Neutrophil (primary cell): ENCODE measurements at regions not wholly inside any gene's neighbourhood (a gene's known extent, or its start where the extent isn't known, plus 50 kb on each side); places are given as distances from the start of the nearest gene placed in this dataset.

Experiments
- H3K27ac ChIP-seq: fragments of 200-600 bp; sonication (generic); 2 replicates; pipeline ENCODE4 v1.5.1; 2016; ENCODE audit warnings: mild to moderate bottlenecking, moderate library complexity
- H3K27me3 ChIP-seq: fragments of 200-600 bp; sonication (generic); 2 replicates; pipeline ENCODE4 v1.6.0; 2016; ENCODE audit warnings: mild to moderate bottlenecking
- H3K36me3 ChIP-seq: fragments of 200-600 bp; sonication (generic); 2 replicates; pipeline ENCODE4 v1.5.1; 2017
- H3K4me1 ChIP-seq, 2 experiments: fragments of 200-600 bp in 1 of 2; sonication (generic) in 1 of 2; 1 replicate in 1 of 2; 2 replicates in 1 of 2; pipeline versions ENCODE4 v1.5.1 to v1.6.1; 2013 to 2016; ENCODE audit warnings: low read depth in 1 of 2, low read length in 1 of 2, mild to moderate bottlenecking in 1 of 2, moderate library complexity in 1 of 2; ENCODE audit not compliant: control insufficient read depth in 1 of 2, insufficient read depth in 1 of 2
- H3K4me3 ChIP-seq, 2 experiments: fragments of 200-600 bp in 1 of 2; sonication (generic) in 1 of 2; 1 replicate in 1 of 2; 2 replicates in 1 of 2; pipeline ENCODE4 v1.5.1; 2013 to 2016; ENCODE audit warnings: low read depth in 1 of 2, low read length in 1 of 2, mild to moderate bottlenecking in 1 of 2, moderate library complexity in 1 of 2
- H3K9me3 ChIP-seq: fragments of 200-600 bp; sonication (generic); 2 replicates; pipeline ENCODE4 v1.5.1; 2016
- CTCF ChIP-seq: fragments of 200-600 bp; sonication (generic); IDR thresholded peaks from 2 replicates; pipeline ENCODE4 v1.5.1; 2016; ENCODE audit warnings: antibody characterized with exemption

DNA sequence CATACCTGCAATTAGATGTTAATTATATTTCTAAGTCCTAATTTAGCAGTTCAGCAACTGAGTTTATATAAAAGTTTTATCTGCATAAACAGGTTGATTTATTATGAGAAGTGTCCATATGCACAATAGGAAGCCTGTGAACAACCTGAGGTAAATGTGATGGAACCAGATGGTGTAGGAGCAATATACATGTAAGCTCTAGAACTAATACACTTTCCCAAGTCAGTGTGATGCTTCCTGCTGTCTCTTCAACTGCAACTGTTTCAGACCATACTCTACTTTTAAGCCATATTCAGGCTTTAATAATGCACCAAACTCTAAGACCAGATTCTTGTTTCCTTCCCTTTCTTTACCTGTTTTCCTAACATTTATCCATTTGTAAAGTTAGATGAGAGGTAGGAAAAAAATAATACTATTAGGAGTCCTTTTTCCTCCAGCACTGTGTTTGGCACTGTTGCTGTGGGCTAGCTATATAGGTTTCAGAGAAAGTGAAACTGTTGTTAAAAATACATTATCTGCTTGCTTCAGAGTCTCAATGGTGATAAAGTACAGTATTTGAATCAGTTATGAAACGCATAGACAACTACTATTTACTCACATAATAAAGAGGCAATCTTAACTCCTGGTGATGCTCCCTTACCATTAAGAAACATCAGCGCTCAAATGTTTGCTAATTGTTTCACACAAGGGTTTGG lies 1009.3 kb downstream of the GRIK2 start:
- Histone ChIP-seq H3K9me3 (no peaks in the 10 kb centered on the region), H3K4me1 (no peaks in the 10 kb centered on the region)
- TF ChIP-seq CTCF: no peak

DNA sequence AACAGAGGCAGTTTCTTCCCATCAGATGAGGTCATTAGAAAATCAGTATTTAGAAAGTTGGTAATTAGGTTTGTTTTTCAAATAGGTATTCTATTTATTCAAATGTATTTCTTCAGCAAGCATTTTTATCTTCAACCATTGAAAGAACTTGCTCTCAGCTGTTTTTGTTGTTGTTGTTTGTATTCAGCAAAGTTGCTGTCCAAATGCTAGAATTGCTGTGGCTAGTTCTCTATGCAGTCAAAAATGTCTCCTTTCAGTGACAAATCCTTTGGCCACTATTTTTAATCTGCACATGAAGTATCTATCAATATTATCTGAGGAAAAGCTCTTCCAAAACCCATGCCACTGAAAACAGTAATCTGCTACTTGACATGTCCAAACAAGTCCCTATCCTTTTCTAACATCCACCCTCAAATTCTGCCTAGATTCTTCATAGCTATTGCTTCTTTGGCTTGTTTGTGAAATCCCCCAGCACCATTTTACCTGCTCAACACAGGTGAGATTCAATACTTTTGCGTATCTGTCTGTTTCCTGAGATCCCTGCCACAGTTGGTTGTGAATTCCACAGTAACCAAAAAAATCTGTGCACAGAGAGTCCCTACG lies 1005.4 kb downstream of the GRIK2 start:
- no peaks in the 10 kb centered on the region for H3K36me3 ChIP-seq
- H3K9me3 ChIP-seq: no peaks in the 10 kb centered on the region
- no peak overlapping the region for H3K27ac ChIP-seq
- no peaks in the 10 kb centered on the region for H3K27me3 ChIP-seq
- TF ChIP-seq CTCF: no peak
- no peaks in the 10 kb centered on the region for H3K4me1 ChIP-seq
- H3K4me3 ChIP-seq: no peak overlapping the region

More for the DNA sequence above, 1009.3 kb downstream of the GRIK2 start:
- Histone ChIP-seq H3K27ac (no peak overlapping the region), H3K27me3 (no peaks in the 10 kb centered on the region), H3K36me3 (no peaks in the 10 kb centered on the region), H3K4me3 (no peak overlapping the region)

- no peaks in the 10 kb centered on the region for H3K36me3 ChIP-seq
- H3K27me3 ChIP-seq: no peaks in the 10 kb centered on the region
- no peak overlapping the region for H3K4me3 ChIP-seq
- H3K9me3 ChIP-seq: no peaks in the 10 kb centered on the region
- H3K27ac ChIP-seq: no peak overlapping the region
- H3K4me1 ChIP-seq: no peaks in the 10 kb centered on the region
- TF ChIP-seq CTCF: no peak
These were observed 997.0 kb downstream of the GRIK2 start for GRCh38 chr6:102390541-102390940.

DNA sequence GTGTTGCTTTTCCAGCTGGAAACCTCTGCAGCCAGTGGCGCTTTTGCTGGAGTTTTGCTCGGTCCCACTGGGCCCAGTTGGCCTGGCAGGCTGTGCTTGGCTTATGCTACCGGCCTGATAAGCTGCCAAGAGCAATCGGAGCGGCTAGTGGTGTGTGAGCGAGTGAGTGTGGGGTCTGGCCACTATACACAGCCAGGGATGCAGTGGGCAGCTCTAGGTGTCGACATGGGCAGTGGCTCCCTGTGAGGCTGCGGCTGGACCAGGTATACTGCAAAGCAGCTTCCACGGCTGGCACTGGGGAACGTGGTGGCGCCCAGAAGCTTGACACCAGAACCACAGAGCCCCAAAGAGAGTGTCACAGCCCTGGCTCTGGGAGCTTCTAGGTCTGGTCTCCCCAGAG lies 996.5 kb downstream of the GRIK2 start:
- Histone ChIP-seq H3K9me3 (no peaks in the 10 kb centered on the region), H3K27ac (no peak overlapping the region), H3K4me1 (no peaks in the 10 kb centered on the region), H3K4me3 (no peak overlapping the region), H3K36me3 (no peaks in the 10 kb centered on the region), H3K27me3 (no peaks in the 10 kb centered on the region)
- no peak for TF ChIP-seq CTCF

GRCh38 chr6:102387326-102388033 lies 994.0 kb downstream of the GRIK2 start:
- no peak overlapping the region for H3K4me3 ChIP-seq
- no peak overlapping the region for H3K27ac ChIP-seq

More at GRCh38 chr6:102387326-102388033, 994.0 kb downstream of the GRIK2 start:
- H3K36me3 ChIP-seq: no peaks in the 10 kb centered on the region
- H3K9me3 ChIP-seq: no peaks in the 10 kb centered on the region
- no peak for TF ChIP-seq CTCF
- H3K4me1 ChIP-seq: no peaks in the 10 kb centered on the region
- no peaks in the 10 kb centered on the region for H3K27me3 ChIP-seq
